ENCODE measurements at regions not wholly inside any gene's neighbourhood (a gene's known extent, or its start where the extent isn't known, plus 50 kb on each side); places are given as distances from the start of the nearest gene placed in this dataset.
A peak's percentile ranks its signal among the peaks of the same experiment; 100 is the strongest.
"Not testable (repeated sequence)": the region's sequence is repeated elsewhere in the genome, so short reads cannot be mapped to it uniquely, and the experiment has no call there.

DNA sequence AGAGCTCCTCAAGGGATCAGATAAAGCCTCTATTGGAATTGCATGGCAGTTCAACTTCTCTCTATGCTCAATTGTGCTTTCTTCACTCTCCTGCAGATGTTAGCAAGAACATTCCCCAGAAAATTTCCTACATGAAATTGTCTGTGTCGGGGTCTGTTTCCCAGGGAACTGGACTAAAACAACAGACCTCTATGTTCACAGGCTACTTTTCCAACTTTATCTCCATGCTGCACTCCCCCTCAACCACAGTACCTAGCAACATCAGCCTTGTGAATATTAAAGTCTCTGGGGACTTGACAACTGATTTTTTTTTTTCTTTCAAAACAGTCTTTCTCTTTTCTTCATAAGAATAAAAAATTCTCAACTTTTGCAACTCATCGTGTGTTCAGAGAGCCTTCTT, 1470.8 kb upstream of the ADGRL3 start:
- TF ChIP-seq POLR2A (IDR thresholded peaks at IDR 0.05; ENCODE audit: low read length) (no peak), GATA1 (IDR thresholded peaks at IDR 0.05; ENCODE audit: low read depth, low read length) (no peak)
- no peak for DNase-seq

DNA sequence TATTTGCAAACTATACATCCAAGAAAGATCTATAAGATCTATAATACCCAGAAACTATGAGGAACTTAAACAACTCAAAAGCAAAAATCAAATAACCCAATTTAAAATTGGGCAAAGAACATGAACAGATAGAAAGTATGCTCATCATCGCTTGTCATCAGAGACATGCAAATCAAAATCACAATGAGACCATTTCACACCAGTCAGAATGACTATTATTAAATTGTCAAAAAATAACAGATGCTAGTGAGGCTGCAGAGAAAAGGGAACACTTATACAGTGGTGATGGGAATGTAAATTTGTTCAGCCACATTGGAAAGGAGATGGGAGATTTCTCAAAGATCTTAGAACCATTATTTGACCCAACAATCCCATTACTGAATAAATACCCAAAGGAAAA, 1451.7 kb upstream of the ADGRL3 start:
- DNase-seq = no peak
- TF ChIP-seq POLR2A (IDR thresholded peaks at IDR 0.05; ENCODE audit: low read length) (no peak), GATA1 (IDR thresholded peaks at IDR 0.05; ENCODE audit: low read depth, low read length) (no peak)

DNA sequence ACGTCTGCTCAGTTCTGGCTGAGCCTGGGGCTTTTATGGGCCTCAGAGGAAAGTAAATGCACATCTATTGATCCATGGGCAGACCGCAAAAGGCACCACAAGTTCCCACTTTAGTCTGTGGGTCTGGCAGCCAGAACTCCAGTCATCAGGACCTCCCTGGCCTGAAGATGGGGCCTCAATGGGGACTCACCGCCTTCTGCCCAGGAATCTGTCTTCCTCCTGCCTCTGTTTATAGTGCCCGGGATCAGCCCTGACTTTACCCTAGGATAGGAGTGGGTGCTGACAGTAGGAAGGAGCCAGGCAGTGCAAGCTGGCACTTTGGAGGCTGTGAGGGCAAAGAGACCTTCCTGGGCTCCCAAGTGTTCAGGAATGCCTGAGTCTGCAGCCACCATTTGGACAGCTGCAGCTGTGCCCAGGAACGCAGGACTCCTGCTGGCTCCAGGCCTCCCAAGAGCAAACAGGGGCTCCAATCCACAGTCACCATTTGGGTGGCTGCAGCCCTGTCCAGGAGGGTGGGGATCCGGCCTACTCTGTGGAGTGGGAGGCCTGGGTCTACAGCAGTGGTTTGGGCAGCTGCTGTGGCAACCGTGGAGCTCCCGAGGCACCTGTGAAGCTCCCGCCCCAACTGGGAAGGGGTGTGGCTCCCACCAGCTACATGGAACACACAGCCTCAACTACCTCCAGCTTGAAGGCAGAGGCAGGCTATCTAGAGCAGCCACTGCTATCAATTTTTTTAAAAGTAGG, 1440.9 kb upstream of the ADGRL3 start:
- TF ChIP-seq GATA1 (IDR thresholded peaks at IDR 0.05; ENCODE audit: low read depth, low read length) = no peak
- TF ChIP-seq POLR2A (IDR thresholded peaks at IDR 0.05; ENCODE audit: low read length) = no peak
- DNase-seq = no peak

DNA sequence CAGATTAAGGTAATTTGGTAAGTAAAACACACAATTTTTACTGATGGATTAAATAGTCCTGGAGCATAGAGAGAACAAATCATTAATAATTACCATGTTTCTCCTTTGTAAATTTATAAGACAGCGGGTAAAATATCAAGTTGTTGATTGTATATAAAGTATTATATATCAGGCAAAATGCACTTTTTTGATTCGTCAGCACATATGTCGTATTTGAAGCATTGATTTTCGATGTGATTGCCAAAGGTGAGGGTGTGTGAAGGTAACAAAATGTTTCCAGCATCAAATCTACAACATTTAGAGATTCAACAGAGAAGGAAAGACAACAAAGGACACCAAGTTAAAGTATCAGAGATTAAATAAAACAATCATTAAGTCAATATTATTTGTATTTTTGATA, 1437.8 kb upstream of the ADGRL3 start:
- TF ChIP-seq GATA1 (IDR thresholded peaks at IDR 0.05; ENCODE audit: low read depth, low read length) = no peak
- TF ChIP-seq POLR2A (IDR thresholded peaks at IDR 0.05; ENCODE audit: low read length) = no peak
- no peak for DNase-seq

DNA sequence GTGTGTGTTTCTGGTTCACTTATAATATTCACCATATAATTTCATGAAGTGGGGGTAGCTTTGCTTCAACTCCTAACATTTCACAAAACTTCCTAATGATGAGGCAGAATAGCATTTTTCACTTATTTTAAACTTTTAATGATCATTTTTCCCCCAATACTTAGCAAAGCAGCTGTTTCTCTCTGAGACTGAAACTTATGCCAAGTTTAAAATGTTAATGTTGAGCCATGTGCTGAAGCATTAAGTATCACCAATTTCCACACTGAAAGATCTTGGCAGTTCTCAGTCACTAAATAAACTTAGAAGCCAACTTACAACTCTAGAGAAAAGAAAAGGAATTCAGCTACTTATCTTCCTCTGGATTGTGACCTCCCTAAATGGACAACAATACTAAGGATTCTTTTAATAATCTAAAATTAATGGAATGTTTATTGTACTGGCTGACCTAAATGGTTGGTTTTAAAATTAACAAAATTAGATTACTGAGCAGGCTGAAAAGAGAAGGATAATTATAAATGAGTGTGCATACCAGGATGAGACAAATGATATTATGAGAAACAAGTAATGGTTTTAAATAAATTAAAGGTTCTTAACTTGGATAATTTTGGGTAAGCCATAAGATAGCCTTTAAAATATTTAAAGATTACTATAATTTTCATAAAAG, 1429.4 kb upstream of the ADGRL3 start:
- TF ChIP-seq GATA1 (IDR thresholded peaks at IDR 0.05; ENCODE audit: low read depth, low read length) (no peak), POLR2A (IDR thresholded peaks at IDR 0.05; ENCODE audit: low read length) (no peak)
- DNase-seq = no peak

DNA sequence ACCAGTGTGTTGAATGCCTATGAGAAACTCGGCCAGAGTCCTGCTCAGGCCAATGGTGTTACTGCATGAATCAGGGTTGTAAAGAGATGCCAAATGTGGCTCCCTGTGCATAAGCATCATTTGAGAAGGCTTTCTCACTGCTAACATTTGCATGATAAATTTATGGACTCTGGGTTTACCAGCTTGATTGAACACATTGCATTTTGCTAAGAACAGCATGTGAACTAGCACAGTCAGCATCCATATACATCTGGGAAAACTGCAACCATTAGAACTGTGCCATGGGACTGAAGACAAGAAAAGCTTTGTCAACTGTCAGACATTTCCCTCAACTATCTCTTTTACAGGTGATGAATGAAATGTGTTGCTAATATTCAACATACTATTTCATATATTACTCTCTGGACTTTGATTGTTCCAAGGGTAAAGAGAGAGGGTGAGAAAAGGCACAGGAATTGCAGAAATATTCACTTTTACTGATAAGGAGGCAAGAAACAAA, 1427.4 kb upstream of the ADGRL3 start:
- TF ChIP-seq GATA1 (IDR thresholded peaks at IDR 0.05; ENCODE audit: low read depth, low read length) = no peak
- no peak for DNase-seq

DNA sequence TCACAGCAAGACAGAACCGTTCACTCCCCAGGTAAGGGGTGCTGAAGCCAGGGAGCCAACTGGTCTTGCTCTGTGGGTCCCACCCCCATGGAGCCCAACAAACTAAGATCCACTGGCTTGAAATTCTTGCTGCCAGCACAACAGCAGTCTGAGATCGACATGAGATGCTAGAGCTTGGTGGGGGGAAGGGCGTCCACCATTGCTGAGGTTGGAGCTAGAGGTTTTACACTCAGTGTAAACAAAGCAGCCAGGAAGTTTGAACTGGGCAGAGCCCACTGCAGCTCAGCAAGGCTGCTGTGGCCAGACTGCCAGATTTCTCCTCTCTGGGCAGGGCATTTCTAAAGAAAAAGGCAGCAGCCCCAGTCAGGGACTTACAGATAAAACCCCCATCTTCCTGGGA, 1419.9 kb upstream of the ADGRL3 start:
- not testable (repeated sequence) for DNase-seq

DNA sequence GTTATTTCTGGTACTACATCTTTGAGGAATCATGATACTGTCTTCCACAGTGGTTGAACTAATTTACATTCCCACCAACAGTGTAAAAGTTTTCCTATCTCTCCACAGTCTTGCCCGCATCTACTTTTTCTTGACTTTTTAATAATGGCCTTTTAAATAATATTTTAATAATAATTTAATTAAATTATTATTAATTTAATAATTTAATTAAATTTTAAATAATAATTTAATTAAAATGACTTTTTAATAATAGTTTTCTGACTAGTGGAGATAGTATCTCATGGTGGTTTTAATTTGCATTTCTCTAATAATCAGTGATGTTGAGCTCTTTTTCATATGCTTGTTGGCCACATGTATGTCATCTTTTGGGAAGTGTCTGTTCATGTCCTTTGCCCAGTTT, 1395.0 kb upstream of the ADGRL3 start:
- TF ChIP-seq GATA1 (IDR thresholded peaks at IDR 0.05; ENCODE audit: low read depth, low read length) = no peak
- TF ChIP-seq POLR2A (IDR thresholded peaks at IDR 0.05; ENCODE audit: low read length) = no peak
- no peak for DNase-seq

DNA sequence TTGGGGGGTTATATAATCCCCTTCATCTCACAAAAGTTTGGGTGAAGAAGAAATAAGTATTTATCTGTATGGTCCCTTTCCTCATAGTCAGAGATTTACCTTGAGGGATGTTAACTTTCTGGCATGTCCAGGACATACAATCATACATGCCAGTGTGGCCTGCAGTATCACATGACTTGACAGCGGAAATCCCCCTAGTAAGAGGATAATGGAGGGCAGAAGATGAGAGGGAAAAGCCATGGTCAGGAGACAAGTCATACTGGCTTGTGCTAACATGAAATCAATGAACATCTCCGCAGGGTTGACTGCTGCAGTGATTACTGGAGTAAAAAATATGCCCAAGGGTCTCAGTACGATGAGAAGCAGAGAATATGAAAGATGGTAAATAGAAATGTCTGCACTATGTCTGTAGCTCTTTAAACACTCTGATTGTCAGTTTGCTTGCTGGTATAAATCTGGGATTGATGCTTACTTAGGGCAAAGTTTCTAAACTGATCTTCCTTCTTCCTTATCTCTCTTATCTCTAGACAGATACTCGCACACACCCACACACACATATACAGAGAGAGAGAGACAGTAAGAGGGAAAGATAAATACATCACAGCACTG, 1385.6 kb upstream of the ADGRL3 start:
- DNase-seq = no peak

DNA sequence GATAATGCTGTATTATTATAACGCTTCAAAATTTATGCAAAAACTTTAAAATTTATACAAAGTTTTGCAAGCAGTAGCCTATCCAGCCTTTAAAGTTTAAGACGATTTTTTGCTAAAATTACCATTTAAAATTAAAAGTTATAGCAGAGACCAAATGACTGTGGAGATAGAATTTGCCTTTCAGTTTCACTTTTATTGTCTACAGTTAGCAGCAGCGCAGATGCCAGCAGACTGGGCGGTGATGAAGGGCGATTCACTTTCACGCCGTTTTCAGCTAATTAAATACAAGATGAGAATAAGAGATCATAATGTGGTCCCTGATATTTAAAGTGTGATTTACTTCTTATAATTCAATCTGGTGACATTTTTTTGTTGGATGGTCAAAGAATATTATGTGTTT, 1381.5 kb upstream of the ADGRL3 start:
- TF ChIP-seq GATA1 (IDR thresholded peaks at IDR 0.05; ENCODE audit: low read depth, low read length) = no peak
- no peak for TF ChIP-seq POLR2A (IDR thresholded peaks at IDR 0.05; ENCODE audit: low read length)
- peak; percentile 0 to 3 for DNase-seq

More for the DNA sequence above, 1385.6 kb upstream of the ADGRL3 start:
- no peak for TF ChIP-seq GATA1 (IDR thresholded peaks at IDR 0.05; ENCODE audit: low read depth, low read length)
- TF ChIP-seq POLR2A (IDR thresholded peaks at IDR 0.05; ENCODE audit: low read length) = no peak

DNA sequence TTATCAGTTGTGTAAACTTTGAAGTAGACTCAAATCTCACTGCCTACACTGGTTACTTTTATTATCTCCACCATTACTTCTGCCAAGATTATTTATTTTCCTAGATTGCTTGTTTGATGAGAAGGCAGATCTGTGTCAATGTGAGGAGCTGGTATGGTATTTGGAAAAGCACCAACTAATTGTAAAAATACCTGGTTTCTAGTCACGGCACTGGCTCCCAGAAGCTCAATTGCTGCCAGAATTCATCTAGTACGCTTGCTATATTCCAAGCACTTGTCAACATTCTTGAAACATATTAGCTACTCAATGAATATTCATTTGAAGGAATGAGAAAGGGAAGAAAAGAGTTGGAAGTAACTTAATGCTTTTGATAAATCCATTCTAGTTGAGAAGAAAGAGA, 1376.8 kb upstream of the ADGRL3 start:
- DNase-seq = no peak
- TF ChIP-seq GATA1 (IDR thresholded peaks at IDR 0.05; ENCODE audit: low read depth, low read length) = no peak
- no peak for TF ChIP-seq POLR2A (IDR thresholded peaks at IDR 0.05; ENCODE audit: low read length)

DNA sequence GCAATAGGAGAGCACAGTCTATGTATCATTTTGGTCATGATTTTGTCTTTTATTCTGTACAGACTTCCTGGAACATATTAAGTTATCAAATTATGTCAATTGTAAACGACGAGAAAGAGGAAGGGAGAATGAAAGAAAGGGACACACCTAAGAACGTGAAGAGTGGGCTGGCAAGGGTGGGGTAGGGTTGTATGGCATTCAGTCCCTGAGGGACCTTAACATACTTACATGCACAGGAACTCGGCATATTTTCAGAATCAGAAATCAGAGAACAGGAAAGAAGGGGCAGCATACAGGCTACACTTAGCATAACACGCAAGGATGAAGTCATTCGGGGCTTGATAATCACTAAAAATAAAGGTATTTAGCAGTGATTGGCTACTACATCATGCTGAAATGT, 1375.0 kb upstream of the ADGRL3 start:
- no peak for DNase-seq
- TF ChIP-seq GATA1 (IDR thresholded peaks at IDR 0.05; ENCODE audit: low read depth, low read length) = no peak
- no peak for TF ChIP-seq POLR2A (IDR thresholded peaks at IDR 0.05; ENCODE audit: low read length)

DNA sequence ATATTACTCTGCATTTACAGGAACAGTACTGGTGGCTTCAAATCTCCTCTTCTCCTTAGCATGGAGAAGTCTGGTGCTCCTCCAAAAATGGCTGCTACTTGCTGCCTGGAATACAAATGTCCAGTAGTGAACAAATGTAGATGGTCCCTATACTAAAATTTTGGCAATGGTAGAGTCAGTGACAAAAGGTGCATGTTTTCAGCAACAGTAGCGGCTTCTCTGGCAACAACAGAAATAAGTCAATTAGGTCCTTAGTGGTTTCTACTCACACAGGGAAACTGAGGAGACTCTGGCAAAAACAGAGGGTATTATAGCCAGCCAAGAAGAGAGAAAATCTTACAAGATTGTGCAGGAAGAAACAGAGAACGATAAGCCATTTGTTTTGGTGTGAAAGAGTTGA, 1368.4 kb upstream of the ADGRL3 start:
- no peak for DNase-seq
- no peak for TF ChIP-seq GATA1 (IDR thresholded peaks at IDR 0.05; ENCODE audit: low read depth, low read length)
- no peak for TF ChIP-seq POLR2A (IDR thresholded peaks at IDR 0.05; ENCODE audit: low read length)

DNA sequence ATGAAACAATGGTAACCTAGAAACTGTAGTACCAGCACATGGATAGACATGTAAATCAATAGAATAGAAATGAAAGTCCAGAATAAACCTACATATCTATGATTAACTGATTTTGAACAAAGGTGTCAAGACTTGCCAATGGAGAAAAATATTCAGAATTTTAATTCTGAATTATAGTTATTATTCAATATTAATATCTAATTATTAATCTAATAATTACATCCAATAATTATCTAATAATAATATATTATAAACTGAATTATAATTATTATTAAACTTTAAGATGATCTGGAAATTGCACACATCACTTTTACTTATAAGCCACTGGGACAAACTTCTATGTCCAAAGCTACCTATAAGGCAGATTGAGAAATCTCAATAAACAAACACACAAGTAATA, 1365.2 kb upstream of the ADGRL3 start:
- TF ChIP-seq POLR2A (IDR thresholded peaks at IDR 0.05; ENCODE audit: low read length) = no peak
- TF ChIP-seq GATA1 (IDR thresholded peaks at IDR 0.05; ENCODE audit: low read depth, low read length) = no peak
- no peak for DNase-seq

DNA sequence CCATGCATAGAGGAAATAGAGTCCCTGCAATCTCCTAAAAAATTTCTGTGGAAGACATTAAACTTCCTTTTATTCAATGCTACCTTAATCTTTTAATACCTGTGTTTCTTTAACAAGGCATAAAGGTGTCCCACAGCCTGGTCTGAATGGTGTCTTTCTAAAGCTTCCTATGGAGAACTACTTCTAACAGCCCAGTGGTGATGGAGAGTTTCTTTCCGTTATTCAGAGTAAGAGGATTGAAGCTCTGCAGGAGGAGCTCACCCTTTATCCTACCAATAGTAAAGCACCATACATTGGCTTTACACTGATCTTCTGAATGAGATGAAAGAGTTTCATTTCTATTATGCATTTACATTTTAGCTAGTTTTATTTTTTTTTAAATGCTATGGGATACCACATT, 1362.4 kb upstream of the ADGRL3 start:
- DNase-seq = peak in 1 of 2 experiments; percentile 0

More for the DNA sequence above, 1362.4 kb upstream of the ADGRL3 start:
- no peak for TF ChIP-seq GATA1 (IDR thresholded peaks at IDR 0.05; ENCODE audit: low read depth, low read length)

All from erythroblast (primary cell).